AG09319 (cell line): ENCODE measurements at regions not wholly inside any gene's neighbourhood (a gene's known extent, or its start where the extent isn't known, plus 50 kb on each side); places are given as distances from the start of the nearest gene placed in this dataset.
A peak's percentile ranks its signal among the peaks of the same experiment; 100 is the strongest.

Experiments
- DNase-seq: peaks from one replicate; pipeline ENCODE4 v3.0.0-alpha.2; 2010; ENCODE audit warnings: low read depth; ENCODE audit errors: extremely low read depth
- TF ChIP-seq, protein P1 (sequence below): IDR thresholded peaks from 2 replicates; pipeline ENCODE4 v1.5.1; 2011; ENCODE audit warnings: low read depth, mild to moderate bottlenecking, inconsistent platforms, low read length, moderate library complexity

GRCh38 chr10:59505926-59506325, 143.6 kb upstream of the FAM13C start:
- DNase-seq, result no peak
- TF ChIP-seq, protein P1, sequence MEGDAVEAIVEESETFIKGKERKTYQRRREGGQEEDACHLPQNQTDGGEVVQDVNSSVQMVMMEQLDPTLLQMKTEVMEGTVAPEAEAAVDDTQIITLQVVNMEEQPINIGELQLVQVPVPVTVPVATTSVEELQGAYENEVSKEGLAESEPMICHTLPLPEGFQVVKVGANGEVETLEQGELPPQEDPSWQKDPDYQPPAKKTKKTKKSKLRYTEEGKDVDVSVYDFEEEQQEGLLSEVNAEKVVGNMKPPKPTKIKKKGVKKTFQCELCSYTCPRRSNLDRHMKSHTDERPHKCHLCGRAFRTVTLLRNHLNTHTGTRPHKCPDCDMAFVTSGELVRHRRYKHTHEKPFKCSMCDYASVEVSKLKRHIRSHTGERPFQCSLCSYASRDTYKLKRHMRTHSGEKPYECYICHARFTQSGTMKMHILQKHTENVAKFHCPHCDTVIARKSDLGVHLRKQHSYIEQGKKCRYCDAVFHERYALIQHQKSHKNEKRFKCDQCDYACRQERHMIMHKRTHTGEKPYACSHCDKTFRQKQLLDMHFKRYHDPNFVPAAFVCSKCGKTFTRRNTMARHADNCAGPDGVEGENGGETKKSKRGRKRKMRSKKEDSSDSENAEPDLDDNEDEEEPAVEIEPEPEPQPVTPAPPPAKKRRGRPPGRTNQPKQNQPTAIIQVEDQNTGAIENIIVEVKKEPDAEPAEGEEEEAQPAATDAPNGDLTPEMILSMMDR, result no peak

- TF ChIP-seq, protein P1, result no peak
- DNase-seq, result no peak
Observed at GRCh38 chr10:59499460-59499859, 137.1 kb upstream of the FAM13C start.

- no peak for DNase-seq
- TF ChIP-seq, protein P1, result no peak
Observed at GRCh38 chr10:59493017-59493416, 130.7 kb upstream of the FAM13C start.

GRCh38 chr10:59479426-59479825, 117.1 kb upstream of the FAM13C start:
- DNase-seq, result no peak
- TF ChIP-seq, protein P1, result no peak

DNA sequence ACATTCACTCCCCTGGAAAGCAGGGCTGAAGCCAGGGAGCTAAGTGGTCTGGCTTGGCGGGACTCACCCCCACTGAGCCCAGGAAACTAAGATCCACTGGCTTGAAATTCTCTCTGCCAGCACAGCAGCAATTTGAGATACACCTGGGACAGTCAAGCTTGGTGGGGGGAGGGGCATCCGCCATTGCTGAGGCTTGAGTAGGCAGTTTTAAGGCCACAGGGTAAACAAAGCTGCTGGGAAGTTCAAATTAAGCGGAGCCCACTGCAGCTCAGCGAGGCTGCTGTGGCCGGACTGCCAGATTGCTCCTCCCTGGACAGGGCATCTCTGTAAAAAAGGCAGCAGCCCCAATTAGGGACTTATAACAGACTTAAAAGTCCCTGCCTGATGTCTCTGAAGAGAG, 108.2 kb upstream of the FAM13C start:
- TF ChIP-seq, protein P1, result no peak
- no peak for DNase-seq

DNA sequence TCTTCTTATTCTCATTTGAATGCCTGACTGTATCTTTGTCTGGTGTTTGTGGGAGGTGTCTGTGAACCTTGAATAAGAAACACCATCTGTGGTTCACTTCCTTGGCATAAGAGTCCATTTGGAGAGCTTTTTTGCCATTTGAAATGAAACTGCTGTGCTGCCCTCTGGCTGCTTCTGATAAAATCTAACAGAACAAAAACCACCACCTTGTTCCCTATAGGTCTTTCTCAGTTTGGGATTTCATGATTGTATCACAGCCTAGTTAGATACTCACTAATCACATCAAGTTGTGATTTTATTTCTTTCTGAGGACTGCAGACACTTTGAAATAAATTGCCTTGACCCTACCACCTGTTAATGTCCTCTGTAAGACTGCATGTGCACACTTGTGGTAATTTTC, 102.7 kb upstream of the FAM13C start:
- TF ChIP-seq, protein P1, result peak; percentile 24
- no peak for DNase-seq

- DNase-seq, result no peak
- TF ChIP-seq, protein P1, result no peak
Observed at GRCh38 chr10:59464483-59464882, 102.1 kb upstream of the FAM13C start.
